ENCODE measurements at regions not wholly inside any gene's neighbourhood (a gene's known extent, or its start where the extent isn't known, plus 50 kb on each side); places are given as distances from the start of the nearest gene placed in this dataset.

DNA sequence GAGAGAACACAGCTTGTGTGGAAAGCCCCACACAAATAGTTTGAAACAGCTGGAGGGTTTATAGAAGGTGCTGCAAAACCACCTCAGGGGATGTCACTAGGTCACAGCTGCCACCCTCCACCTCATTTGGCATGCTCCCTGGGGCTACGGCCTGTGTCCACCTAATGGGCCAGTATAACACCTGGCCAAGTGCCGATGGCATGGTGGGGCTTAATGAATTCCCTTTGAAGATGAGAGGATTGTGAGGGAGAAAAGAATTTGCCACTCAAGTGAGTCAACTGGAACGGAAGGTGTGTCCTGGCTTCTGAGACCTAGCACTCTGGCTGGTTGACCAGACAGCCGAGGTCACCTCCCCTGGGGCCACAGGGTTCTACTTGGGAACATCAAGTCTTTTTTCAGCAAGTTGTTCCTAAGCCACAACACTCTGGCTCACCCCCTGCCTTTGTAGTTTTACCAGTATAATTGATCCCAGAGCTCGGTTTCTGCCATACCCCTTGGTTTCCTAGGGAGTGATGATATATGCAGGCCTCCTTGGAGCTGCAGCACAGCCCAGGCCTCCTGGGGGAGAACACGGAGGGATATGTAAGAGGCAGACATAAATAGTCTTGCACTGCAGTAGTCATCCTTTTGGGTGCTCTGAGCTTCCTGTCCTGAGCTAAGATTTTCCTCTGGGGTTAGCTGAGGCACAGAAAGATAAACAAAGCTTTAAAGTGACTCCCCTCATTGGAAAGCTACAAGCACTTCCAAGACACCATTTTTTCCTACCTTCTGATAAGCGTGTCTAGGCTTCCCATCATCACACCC, 178.2 kb upstream of the LPP start:
- DNase-seq (ENCODE audit: low spot score), result no peak

DNA sequence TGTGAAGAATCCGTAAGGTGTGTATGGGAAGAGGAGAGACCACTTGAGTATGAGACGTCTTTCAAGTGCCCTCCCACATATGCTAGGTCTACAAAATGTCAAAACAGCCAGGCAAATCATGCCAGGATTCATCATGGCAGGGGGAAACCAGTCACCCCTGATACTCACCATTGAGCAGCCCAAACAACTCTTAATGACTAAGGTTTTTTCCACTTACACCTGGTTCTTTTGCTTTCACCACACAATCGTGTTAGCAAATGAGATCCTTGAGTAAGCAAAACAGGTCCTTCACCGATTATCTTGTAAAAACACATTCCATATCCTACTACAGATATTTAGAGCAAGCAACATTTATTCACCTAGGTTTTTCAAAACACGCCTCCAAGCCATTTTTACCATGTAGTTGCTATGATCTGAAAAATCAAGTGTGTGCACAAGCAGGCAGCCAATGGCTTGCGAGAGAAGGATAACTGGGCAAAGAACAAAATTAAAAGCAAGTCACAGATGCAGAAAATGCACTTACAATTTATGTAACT, 177.5 kb upstream of the LPP start:
- DNase-seq (ENCODE audit: low spot score), result no peak

GRCh38 chr3:187977659-187978058, 176.3 kb upstream of the LPP start:
- DNase-seq (ENCODE audit: low spot score), result no peak

GRCh38 chr3:187978433-187979011, 175.4 kb upstream of the LPP start:
- no peak for DNase-seq (ENCODE audit: low spot score)

- DNase-seq (ENCODE audit: low spot score), result no peak
Observed at GRCh38 chr3:187979564-187979963, 174.4 kb upstream of the LPP start.

- DNase-seq (ENCODE audit: low spot score), result no peak
Observed at GRCh38 chr3:187980861-187981260, 173.1 kb upstream of the LPP start.

GRCh38 chr3:187982142-187982541, 171.8 kb upstream of the LPP start:
- no peak for DNase-seq (ENCODE audit: low spot score)

DNA sequence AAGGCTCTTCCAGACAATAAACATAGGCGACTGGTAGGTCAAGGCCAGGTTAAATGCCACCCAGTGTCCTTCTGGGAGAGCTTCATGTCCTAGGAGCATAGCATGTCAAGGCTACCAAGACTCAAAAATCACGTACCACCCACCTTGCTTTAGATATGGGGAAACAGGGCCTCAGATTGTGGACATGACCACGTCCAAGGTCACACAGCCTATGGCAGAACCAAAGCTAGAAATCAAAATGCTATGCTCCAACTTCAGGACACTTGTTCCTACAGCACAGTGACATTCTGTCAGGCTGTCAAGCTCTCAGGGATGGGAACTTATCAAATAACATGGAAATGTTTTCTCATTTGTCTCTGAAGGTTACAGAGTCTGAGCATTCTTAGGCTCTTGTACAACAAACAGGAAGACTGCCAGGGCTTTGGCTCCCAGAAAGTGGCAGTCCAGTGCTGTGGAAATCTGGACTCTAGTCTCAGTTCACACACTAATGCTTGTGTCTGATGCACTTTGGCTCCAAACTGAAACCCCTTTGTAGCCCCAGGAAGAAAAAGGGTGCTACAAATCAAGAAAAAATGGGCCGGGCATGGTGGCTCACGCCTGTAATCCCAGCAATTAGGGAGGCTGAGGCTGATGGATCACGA, 170.4 kb upstream of the LPP start:
- DNase-seq (ENCODE audit: low spot score), result no peak

DNA sequence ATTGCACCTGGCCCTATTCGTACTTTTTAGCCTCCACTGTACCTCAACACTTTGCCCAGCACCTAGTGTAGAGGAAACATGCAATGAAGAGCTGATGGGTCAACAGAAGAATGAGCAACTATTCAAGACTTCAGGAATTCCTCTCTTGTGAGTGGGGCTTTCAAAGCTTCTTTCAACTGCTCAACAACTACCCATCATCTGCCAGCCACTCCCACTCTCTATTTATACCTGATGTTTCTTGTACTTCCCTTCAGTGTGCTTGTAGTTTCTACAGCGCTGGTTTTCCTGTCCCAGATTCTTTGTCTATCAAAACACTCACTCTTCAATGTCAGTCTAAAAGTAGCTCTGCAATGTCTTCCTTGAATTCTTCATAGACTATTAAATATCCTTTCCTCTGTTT, 168.3 kb upstream of the LPP start:
- DNase-seq (ENCODE audit: low spot score), result no peak

DNA sequence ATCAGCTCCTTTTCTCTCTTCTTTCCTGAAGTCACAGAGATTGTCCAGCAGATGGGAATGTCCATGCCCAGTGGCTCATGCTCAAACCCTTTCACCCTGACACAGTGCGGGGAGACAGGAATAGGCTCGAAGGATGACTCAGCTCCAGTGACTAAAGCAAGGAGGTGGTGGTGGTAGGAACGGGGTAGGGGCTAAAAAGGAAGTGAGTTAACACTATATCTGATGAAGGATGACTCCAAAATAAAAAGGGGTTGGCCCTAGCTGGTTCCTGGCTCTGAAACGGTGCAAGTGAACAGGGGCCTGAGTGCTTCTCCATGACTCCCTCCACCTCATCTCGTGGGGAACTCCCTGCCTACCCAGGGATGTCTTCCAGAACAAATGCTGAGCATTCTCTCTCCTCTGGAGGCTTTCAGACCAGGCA, 167.4 kb upstream of the LPP start:
- peak; percentile 94 for DNase-seq (ENCODE audit: low spot score)

- no peak for DNase-seq (ENCODE audit: low spot score)
Observed at GRCh38 chr3:187987187-187987586, 166.8 kb upstream of the LPP start.

DNA sequence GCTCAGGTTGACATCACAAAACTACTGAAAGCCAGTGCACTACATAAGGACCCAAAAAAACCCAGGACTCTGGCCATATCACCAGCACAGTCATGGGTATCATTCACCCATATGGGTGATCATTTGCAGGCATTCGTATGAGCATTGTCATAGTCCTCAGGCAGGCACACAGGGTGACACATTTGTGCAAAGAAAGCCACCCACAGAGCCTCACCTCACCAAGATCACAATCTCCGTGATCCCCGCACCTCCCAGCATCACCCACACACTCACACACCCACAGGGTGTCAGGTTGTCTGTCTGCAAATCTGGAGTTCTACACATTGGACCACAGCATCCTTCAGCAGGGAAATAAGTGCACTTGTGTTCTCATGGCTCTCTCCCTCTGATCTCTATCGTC, 166.0 kb upstream of the LPP start:
- no peak for DNase-seq (ENCODE audit: low spot score)

- no peak for DNase-seq (ENCODE audit: low spot score)
Observed at GRCh38 chr3:187989575-187990153, 164.3 kb upstream of the LPP start.

GRCh38 chr3:187992609-187993008, 161.3 kb upstream of the LPP start:
- DNase-seq (ENCODE audit: low spot score), result no peak

DNA sequence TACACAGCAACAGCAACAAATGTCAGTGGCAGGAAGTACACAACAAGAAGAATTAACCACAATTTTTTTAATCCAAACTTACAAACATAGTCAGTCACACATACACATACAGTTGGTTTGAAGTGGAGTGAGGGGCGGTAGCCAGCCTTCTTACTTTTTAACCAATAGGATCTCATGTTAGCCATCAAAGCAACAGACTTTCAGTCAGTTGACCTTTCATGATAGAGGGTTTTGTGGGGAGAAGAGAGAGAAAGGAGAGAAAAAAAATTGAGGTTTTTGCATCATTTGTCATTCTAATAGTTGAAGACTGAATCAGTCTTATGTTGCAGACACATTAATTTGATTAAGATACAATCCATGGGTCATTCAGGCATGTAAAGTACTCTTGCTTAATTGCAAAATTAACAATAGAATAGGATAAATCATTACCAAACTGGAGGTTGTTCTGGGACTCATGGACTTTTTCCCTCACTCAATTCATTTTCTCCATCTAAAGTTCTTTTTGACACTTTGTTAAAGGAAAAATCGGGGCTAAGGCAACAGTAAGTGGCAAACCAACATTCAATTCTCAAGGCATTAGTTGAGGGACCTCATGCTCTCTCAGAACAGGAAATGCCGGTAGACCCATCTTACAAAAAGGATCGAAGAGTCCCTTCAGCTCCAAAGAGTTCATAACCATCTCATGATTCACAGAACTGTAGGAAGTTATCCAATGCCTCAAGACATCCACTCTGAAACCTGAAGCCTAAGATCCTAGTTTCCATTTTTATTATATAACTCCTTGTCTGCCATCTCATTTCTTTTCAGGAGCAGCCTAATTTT, 159.5 kb upstream of the LPP start:
- no peak for DNase-seq (ENCODE audit: low spot score)

DNA sequence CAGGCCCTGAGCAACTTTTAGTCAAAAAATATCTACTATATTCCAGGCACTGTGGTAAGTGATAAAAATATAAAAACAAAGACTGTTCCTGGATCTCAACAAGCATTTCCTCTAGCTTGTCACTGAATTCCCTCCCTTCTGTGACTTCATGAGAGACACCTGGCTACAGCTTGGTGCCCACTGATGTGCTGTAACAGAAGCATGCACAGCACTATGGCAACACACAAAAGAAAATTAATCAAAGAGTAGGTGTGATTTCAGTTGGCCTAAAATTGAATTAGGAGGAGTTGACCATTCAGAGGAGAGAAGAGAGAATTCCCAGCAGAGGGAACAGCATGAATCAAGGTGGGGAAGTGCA, 158.9 kb upstream of the LPP start:
- no peak for DNase-seq (ENCODE audit: low spot score)

- DNase-seq (ENCODE audit: low spot score), result no peak
Observed at GRCh38 chr3:187995667-187996066, 158.3 kb upstream of the LPP start.

DNA sequence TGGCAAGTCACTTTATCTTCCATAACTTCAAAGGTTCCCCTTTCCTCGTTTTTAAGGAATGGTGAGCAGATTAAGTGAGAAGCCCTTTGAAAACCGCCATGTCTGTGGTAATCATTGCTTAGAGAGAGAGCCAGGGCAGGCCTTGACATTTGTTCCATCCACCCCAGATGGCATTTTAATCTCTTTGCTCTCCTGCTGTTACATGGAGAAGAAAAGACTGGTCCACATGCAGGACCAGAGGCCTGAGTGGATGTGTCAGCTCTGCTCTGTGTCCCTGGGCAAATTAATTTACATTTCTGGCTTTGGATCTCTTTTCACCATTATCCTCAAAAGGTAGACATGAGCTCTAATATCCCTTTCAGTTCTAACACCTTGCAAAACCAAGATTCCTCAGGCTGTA, 157.3 kb upstream of the LPP start:
- DNase-seq (ENCODE audit: low spot score), result no peak

DNA sequence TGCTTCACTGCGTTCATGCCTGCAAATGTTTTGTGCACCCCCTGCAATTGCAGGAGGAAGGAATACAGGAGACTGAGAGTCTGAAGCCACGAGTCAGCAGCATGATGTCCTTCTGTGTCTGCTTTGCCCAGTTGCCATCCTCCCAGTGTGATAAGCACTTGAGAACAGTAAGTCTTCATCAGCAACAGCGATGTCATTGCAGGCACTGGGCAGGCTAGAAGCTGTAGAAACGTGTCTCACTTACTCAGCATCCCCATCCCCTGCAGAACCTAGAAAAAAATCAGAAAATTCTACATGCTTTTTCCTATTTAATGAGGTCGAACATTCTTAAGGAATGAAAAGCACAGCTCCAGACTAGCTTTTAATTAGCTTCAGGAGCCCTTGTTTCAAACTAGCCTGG, 156.5 kb upstream of the LPP start:
- no peak for DNase-seq (ENCODE audit: low spot score)

DNA sequence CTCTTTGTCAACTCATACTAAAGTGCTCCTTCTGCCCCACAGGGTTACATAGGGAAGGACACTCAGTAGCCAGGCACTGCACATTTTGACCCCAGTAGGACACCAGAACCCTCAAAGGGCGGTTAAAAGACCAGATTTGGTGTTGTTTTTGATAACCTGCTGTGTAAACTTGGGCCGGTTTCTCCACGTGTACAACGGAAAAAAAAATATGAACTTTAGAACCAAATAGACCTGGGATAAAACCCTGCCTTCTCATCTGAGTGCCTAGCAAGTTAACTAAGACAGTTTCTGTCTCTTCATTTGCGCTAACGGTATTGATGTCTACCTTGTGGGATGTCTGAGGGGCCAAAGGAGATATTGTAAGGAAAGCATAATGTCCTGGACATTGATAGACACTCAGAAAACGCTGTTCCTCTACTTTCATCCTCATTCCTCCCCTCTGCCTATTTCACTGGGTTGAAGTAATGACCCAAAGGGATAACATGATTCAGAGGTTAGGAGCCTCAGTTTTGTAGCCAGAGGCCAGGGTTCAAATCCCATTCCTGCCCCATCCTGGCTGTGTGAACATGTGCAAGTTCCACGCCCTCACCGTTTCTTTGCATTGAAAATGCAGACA, 155.9 kb upstream of the LPP start:
- DNase-seq (ENCODE audit: low spot score), result no peak

DNA sequence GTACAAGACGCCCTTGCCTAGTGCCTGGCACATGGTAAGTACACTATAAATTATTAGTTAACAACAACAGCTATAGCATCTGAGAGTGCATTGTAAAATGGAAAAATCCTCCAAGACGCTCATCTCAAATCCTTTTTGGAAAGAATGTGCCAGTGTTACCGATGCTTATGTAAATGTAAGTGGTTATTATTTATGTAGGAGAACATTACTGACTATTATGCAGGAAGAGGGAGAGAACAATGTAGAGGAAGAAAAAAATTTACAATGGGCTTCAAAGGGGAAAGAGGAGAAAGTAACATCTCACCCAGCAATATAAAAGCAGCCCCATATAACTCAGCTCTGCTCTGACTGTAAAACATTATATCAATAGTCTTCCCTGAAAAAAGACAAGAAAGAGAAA, 155.3 kb upstream of the LPP start:
- DNase-seq (ENCODE audit: low spot score), result no peak
